HG03103 (cell line): ENCODE measurements at regions not wholly inside any gene's neighbourhood (a gene's known extent, or its start where the extent isn't known, plus 50 kb on each side); places are given as distances from the start of the nearest gene placed in this dataset.
"Not testable (repeated sequence)": the region's sequence is repeated elsewhere in the genome, so short reads cannot be mapped to it uniquely, and the experiment has no call there.

Experiments
- ATAC-seq: cut with Tn5 transposase; IDR thresholded peaks from one replicate; pipeline ENCODE4 v1.9.1; 2021; ENCODE audit warnings: low read depth; ENCODE audit not compliant: unreplicated experiment

DNA sequence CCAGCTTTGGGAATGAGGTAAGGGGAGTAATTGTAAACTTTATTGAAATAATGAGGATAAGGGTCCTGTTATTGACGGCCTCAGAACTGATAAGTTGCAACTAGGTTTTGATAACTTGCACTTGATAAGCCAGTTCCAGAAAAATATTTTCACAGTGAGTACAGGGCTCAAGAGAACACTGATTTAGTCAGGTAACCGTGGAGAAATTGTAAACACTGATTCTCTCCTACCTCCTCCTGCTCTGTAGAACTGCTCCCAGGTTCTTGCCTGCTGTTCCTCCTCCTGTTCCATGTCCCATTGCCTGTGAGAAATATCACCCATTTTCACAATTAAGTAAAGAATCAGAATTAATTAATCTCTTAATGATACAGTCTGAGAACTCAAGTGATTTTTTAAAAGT, 55.0 kb upstream of the CXXC4 start:
- ATAC-seq: no peak

DNA sequence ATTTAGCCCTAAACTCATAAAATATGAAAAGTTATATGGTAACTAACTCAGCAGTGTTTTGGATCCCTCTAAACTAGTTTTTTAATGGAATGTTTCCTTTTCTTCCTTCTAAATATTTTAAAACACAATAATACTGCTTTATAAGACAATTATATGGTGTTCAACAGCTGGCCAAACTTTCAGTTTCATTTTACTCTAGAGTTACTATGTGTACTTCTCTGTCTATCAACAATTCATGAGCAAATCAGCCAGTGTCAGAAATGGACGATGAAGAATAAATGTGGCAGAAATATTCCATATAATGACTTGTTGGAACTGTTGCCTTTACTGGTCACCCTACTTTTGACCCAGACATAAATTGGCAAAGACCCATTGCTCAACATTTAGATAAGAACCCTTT, 64.8 kb upstream of the CXXC4 start:
- no peak for ATAC-seq

DNA sequence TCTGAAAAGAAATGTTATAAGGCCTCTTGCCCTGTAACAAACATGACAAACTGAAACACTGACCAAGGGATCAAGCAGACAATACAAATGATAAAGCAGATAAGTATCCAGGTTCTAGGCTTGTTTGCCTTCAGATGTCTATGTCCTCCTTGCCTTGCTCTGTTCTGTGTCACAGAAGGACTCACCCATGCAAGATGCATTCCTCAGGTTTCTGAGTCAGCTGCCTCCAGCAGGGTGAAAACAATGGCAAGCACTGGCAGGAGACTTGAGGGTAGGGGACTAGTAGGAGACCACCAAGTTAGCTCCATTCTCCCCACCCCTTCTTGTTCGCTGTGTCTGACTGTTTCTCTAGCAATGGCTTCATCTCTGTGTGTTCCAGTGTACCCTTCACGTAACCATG, 76.6 kb upstream of the CXXC4 start:
- no peak for ATAC-seq

DNA sequence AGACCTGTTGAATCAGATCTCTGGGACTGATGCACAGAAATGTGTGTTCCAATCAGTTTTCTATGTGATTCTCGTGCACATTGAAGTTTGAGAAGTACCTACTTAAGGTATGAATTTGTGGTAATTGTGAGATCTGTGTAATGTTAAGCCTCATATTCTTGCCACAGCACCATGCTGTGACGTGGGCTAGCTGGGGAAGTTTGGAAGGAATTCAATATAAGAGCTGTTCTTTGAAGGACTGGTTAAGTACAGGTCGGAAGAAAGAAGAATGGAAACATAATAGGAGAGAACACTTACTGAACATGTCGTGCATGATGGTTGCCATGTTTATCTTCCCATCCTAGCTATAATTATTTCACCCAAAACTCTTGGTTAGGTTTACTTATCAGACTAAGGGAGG, 79.7 kb upstream of the CXXC4 start:
- ATAC-seq: no peak

DNA sequence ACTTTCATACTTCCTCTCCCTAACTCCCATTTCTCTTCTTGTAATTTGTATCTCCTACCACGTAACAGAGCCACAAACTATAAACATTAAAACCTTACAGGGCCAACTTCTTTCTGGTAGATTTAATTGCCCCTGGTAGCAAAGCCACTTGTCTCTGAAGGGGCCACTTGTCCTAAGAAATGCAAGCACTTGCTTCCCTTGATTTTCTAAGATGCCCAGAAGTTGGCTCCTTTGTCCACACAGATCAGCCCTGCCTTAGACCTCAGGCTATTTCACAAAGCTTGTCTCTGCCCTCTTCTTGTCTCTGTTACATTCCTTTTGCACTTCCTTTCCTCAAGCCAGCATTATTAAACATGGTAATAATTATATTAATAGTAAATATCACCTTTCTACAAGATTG, 80.6 kb upstream of the CXXC4 start:
- ATAC-seq: no peak

DNA sequence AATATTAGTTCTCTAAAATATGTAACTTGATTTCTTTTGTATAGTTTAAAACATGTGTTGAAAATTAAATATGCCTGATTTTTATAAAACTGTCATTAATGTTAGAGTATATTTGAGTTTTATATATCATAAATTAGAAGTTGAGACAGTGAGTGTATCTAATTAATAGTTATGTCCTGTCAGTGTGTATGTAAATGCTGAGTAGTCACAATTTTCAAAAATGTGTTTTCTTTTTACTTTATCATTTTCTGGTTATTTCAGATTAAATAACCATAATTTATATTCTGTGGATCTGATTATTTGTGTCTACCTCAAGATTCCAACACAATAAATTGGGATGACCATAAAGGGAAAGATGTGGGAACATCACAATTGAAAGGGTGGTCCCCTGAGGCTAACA, 82.7 kb upstream of the CXXC4 start:
- ATAC-seq: no peak

DNA sequence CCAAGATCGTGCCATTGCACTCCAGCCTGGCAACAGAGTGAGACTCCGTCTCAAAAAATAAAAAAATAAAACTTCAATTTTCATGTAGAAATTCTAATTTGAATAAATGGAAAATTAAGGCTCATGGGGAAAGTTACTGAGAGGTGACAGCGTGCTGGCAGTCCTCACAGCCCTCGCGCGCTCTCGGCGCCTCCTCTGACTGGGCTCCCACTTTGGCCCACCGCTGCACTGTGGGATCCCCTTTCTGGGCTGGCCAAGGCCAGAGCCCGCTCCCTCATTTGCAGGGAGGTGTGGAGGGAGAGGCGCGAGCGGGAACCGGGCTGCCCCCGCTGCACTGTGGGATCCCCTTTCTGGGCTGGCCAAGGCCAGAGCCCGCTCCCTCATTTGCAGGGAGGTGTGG, 86.8 kb upstream of the CXXC4 start:
- not testable (repeated sequence) for ATAC-seq

DNA sequence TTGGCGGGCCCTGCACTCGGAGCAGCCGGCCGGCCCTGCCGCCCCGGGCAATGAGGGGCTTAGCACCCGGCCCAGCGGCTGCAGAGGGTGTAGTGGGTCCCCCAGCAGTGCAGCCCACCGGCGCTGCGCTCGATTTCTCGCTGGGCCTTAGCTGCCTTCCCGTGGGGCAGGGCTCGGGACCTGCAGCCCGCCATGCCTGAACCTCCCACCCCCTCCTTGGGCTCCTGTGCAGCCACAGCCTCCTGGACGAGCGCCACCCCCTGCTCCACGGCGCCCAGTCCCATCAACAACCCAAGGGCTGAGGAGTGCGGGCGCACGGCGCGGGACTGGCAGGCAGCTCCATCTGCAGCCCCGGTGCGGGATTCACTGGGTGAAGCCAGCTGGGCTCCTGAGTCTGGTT, 87.4 kb upstream of the CXXC4 start:
- not testable (repeated sequence) for ATAC-seq

DNA sequence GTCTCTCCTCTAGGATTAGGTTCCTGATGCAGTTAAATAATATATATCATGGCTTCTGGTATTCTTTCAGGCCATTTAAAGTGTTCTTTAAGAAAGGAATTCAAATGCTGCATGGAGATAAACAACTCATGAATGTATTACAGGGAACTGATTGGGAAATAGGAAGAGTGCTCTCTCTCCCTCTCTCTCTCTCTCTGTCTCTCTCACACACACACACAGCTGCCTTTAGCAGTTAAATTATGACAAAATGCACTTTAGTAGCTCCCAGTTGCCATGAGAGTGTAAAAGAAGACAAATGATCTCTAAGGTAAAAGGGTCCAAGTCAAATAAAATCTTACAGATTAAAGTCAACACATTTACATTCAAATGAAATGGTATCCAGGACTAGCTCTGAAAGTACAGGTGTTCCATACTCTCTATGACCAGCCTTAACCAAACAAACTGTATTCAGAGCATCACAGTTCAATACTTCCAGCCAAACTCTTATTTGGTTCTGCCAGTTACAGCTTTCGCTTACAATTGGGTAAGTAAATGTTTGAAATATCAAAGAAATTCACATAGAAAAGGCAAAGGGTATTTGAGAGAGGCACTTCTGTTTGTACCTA, 94.7 kb upstream of the CXXC4 start:
- no peak for ATAC-seq

DNA sequence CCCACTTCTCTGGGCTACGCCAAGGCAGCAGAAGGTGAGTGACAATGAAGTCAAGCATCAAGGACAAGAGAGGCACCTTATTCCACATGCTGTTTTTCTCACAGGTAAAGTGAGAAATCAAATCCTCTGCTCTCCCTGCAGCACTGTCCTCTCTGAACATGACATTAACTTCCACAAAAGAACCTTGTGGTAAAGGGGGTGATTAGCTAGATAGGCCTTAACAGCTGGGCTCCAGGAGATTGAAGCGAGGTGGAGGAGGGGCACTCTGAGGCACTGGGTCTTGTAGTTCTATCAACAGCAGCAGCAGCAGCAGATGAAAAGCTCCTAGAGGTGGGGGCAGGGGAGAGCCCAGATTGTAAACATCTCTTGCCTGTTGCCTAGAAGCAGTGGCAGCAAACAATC, 96.8 kb upstream of the CXXC4 start:
- no peak for ATAC-seq

DNA sequence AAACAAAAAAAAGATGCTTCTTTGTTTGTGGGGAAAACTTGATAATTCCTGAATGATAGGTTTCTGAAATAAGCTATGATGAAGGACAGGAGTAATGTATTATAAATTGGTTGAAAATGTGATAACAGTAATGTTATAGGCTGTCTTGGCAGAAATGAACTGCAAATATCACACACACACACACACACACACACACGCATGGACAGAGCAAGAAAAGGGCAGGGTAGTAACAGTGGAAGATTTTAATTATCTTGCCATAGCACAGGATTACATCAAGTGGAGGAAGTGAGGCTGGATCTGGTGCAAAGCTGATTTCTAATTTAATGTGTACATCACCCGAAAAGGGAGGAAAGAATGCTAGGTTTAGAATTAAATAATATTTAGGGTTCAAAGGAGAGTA, 97.5 kb upstream of the CXXC4 start:
- ATAC-seq: no peak

DNA sequence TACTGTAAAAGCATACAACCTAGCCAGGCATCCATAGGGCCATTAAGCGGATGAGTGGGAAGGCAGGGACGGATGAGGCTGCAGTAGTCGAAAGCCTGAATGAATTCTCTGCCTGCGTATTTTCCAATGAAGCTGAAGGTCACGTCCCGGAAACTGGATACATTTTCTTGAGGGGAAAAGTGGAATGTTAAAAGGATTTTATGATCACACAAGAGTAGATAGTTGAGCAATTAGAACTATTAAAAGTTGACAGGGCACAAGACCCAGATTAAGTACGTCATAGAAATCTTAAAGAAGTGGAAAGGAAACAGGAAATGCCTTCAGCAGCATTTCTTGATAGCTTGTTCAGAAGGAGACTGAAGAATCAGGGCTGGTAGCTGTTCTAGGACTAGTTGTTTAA, 98.3 kb upstream of the CXXC4 start:
- no peak for ATAC-seq

DNA sequence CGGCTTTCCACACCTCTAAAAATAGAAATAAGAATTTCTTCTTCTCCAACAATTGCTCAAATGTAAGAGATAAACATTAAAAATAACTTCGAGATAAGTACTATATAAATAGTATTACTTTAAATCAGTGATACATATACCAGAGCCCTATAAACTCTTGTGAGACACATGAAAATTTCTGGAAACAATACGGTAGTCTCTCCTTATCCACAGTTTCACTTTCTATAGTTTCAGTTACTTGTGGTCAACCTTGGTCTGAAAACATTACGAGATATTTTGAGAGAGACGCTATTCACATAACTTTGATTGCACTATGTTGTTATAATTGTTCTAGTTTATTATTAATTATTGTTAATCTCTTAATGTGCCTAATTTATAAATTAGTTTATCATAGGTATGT, 101.5 kb upstream of the CXXC4 start:
- no peak for ATAC-seq

DNA sequence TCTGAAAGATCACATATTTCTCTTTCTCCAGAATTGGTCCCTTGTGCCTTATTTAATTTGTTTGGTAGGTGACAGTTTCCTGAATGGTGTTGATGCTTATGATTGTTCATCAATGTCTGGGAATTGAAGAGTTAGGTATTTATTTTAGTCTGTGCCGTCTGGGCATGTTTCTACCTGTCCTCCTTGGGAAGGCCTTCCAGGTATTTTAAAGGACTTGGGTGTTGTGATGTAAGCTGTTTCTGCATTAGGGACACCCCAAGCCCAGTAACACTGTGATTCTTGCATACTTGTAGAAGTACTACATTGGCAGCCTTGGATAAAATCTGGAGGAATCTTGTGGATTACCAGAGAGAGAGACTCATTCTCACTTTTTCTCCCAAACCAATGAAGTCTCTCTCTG, 120.8 kb upstream of the CXXC4 start:
- no peak for ATAC-seq

DNA sequence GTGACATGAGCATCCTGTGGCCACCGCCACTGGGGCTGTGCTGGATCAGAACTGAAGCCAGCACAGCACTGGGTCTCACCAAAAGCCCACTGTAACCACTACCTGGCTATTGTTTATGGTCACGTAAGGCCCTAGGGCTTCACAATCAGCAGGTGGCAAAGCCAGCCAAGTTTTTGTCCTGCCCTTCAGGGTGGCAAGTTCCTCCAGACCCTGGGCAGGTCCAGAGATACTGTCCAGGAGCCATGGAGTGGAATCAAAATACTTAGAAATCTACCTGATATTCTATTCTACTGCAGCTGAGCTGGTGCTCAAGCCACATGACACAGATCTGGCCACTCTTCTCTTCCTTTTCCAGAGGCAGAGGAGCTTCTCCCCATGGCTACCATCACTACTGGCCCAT, 121.2 kb upstream of the CXXC4 start:
- ATAC-seq: no peak

DNA sequence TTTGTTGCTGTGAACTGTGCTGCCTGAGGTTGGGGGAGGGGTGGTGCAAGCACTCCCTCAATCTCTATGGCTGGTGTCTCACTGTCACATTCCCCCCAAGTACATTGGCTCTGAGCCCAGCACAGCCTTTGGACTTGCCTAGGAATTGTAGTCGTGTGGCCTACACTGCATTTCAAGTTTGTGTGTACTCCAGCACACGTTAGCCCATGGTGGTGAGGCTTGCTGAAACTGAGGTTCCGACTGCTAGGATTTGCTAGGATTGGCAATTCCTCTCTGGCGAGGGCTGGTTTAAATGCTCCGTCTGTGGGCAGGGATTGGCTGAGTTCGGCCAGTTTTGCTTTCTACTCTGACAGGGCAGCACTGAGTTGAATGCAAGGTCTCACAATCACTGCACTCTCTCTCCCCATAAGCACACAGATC, 121.7 kb upstream of the CXXC4 start:
- ATAC-seq: no peak

DNA sequence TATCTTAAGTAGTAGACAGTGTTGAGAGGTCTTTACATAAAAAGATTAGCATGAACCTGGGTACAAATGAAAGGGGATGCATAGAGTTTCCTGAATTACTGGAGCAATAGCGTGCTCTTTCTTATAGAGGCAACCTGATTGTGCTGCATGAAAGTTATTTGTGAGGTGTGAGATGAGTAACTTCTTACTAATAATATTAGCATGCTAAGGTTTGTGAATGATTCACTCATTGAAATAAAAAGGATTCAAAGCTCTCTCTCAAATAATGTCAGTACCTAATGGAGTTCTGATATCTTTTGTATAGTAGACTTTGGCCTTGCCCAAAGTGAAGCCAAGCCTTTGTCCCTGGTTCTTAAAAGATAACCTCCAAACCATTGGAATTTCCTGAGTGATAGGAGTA, 131.0 kb upstream of the CXXC4 start:
- no peak for ATAC-seq

DNA sequence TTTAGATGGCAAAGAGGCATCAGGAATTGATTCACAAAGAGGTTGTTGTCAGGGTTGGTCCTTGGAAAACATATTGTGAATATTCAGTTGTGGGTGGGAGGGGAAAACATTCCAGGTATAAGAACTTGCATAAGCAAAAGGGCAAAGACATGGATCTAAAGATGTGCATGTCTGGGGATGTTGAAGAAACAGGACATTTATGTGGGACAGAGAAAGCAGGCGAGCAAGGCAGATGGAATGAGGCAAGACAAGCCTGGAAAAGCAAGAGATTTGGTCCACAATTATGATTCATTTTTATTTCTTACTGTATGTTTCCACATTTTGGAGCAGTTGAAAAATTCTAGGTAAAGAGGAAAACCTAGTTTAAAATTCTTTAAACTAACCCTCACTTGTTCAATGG, 134.9 kb upstream of the CXXC4 start:
- no peak for ATAC-seq

DNA sequence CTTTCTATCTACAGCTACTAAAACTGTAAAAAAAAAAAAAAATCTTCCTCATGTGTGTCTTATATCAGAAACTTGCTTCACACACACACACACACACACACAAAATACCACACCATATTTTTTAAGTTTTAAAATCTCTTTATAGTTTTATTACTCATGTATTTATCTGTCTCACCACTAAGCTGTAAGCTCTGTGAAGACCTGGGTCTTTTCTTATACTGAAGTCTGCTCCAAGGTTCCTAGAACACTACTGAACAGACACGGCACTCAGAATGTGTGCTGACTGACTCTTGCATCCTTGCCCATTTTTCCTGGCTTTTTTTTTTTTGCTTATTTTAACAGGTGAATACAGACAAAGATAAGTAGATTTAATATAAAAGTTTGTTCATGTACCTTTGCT, 135.6 kb upstream of the CXXC4 start:
- no peak for ATAC-seq

DNA sequence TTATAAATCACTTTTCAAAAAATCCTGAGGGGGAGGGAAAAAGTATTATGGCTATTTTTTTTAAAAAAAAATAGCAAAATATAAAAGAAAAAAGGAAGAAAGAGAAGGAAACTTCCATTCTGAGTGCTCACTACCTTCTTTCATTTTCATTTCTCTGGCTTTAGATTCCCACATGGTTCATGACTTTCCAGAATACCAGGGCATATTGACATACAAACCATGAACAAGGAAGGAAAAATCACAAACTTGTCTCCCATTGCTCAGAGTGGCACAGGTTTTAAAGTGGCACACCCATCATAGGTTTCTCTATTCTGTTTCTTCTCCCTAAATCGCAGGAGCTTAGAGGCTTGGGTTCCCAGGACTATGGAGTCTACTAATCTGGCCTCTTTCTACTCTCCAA, 136.3 kb upstream of the CXXC4 start:
- no peak for ATAC-seq

DNA sequence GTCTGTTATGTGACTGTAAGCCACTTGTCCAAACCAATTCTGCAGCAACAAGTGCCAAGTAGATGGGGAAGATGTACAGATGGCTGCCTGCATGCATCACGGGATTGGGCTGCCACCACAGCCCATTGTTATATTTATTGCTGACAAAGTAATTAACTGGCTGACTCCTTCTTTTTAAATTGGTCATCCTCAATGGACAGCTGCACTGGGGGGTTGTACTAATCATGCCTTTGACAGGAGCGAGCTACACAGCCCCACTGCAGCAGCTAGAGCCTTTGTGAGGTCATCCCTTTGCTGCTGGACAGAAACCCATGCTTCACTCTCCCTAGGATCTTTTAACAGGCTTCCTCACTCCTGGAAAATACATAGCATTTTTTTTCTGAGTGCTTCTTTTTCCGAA, 146.7 kb upstream of the CXXC4 start:
- no peak for ATAC-seq

DNA sequence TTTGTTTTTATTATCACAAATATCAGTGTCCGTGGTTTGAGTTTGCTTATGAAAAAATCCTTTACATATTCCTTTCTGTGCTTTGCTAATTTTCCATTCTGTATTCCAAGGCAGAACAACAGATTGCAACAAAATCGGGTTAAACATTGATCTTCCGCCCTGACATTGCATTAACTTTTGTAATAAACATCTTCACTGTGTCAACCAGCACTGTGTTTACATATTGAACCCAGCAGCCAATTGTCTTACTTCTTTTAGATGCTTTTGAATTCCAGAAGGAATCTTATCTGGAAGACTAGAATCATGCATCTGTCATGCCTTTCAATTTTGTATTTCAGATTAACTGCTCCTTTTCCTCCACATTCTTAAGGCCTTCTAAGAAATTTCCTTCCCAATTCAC, 147.8 kb upstream of the CXXC4 start:
- no peak for ATAC-seq

DNA sequence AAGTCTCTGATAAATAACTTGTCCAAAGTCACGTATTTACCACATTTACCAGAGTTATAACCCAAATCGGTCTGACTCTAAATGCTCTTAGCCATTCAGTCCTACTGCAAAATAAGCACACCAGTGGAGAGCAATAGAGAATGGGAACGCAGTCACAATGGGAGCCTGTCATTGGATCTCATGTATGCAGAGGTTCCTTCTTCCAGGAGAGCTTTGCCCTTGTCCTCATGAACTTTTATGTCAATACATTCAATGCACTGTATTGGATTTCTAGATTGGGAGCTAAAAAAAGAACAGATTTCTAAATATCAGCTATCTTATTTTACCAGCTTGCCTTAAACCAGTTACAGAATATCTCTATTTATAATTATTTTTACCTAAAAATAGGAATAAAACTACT, 149.1 kb upstream of the CXXC4 start:
- ATAC-seq: no peak
